CD4-positive, alpha-beta T cell (primary cell): ENCODE measurements at regions not wholly inside any gene's neighbourhood (a gene's known extent, or its start where the extent isn't known, plus 50 kb on each side); places are given as distances from the start of the nearest gene placed in this dataset.

Experiments
- ATAC-seq: fragments of 200-7000 bp; cut with Tn5 transposase; one replicate; pipeline ENCODE4 v1.10.0; 2022; ENCODE audit warnings: mild to moderate bottlenecking; ENCODE audit not compliant: poor library complexity
- CTCF ChIA-PET: fragments of 350-600 bp; sonication (Branson Sonifier 250); formaldehyde crosslinking; loops from one replicate; lab custom pipeline; 2021; ENCODE audit warnings: antibody characterized with exemption, inconsistent platforms; lab: Charles Lee
- POLR2A ChIA-PET: fragments of 350-600 bp; sonication (Branson Sonifier 250); formaldehyde crosslinking; loops from one replicate; lab custom pipeline; 2021; ENCODE audit warnings: antibody characterized with exemption, inconsistent platforms; lab: Charles Lee
- DNase-seq, 14 experiments: peaks; one replicate each; pipeline ENCODE4 v3.0.0-alpha.2; 2013 to 2020; ENCODE audit warnings: mixed read lengths in 2 of 14
- H3K27ac ChIP-seq, 2 donors: one replicate each; pipeline versions ENCODE4 v1.5.1 to v1.7.0; 2013; ENCODE audit warnings: low read length in 2 of 2, low read depth in 1 of 2, mild to moderate bottlenecking in 1 of 2
- H3K27me3 ChIP-seq, 2 experiments: 1 replicate in 1 of 2; 2 replicates in 1 of 2; pipeline versions ENCODE4 v1.6.1 to v1.7.0; 2013; ENCODE audit warnings: low read length in 2 of 2, control low read depth in 1 of 2, mild to moderate bottlenecking in 1 of 2, moderate library complexity in 1 of 2; ENCODE audit not compliant: insufficient read depth in 2 of 2, control insufficient read depth in 1 of 2
- H3K36me3 ChIP-seq: one replicate; pipeline ENCODE4 v1.6.1; 2013; ENCODE audit warnings: low read length, control low read depth; ENCODE audit not compliant: insufficient read depth
- H3K4me1 ChIP-seq: one replicate; pipeline ENCODE4 v1.6.1; 2013; ENCODE audit warnings: low read length, control low read depth; ENCODE audit not compliant: insufficient read depth
- H3K4me3 ChIP-seq: one replicate; pipeline ENCODE4 v1.5.1; 2013; ENCODE audit warnings: mild to moderate bottlenecking, low read length, moderate library complexity
- H3K9me3 ChIP-seq, 2 experiments: 1 replicate in 1 of 2; 2 replicates in 1 of 2; pipeline versions ENCODE4 v1.6.1 to v1.7.0; 2013; ENCODE audit warnings: low read length in 2 of 2, mild to moderate bottlenecking in 2 of 2, control low read depth in 1 of 2, moderate library complexity in 1 of 2; ENCODE audit not compliant: control insufficient read depth in 1 of 2, insufficient read depth in 1 of 2
- H3K27ac Mint-ChIP-seq: one replicate; pipeline ENCODE4 v1.8.0; 2020; ENCODE audit warnings: mixed read lengths
- H3K27me3 Mint-ChIP-seq: one replicate; pipeline ENCODE4 v1.8.0; 2021; ENCODE audit warnings: mixed read lengths
- H3K36me3 Mint-ChIP-seq: one replicate; pipeline ENCODE4 v1.8.0; 2021; ENCODE audit warnings: low read depth, mixed read lengths
- H3K4me1 Mint-ChIP-seq: one replicate; pipeline ENCODE4 v1.8.0; 2021; ENCODE audit warnings: low read depth, mixed read lengths
- H3K4me3 Mint-ChIP-seq: one replicate; pipeline ENCODE4 v1.8.0; 2020; ENCODE audit warnings: mild to moderate bottlenecking, mixed read lengths
- H3K9me3 Mint-ChIP-seq: one replicate; pipeline ENCODE4 v1.8.0; 2020; ENCODE audit warnings: mixed read lengths
- intact Hi-C, 2 experiments: fragments of 100-400 bp; cut with DNase I in 1 of 2; cut with micrococcal nuclease in 1 of 2; formaldehyde crosslinking; loops; one replicate each; pipeline versions ENCODE4 v1.15.1 to v1.9.0; 2023 to 2025; cut with DNase I, micrococcal nuclease
- TF ChIP-seq, protein P1 (sequence below): fragments of 200-600 bp; IDR thresholded peaks from one replicate; pipeline ENCODE4 v1.8.0; 2022; ENCODE audit warnings: antibody characterized with exemption, mild to moderate bottlenecking

DNA sequence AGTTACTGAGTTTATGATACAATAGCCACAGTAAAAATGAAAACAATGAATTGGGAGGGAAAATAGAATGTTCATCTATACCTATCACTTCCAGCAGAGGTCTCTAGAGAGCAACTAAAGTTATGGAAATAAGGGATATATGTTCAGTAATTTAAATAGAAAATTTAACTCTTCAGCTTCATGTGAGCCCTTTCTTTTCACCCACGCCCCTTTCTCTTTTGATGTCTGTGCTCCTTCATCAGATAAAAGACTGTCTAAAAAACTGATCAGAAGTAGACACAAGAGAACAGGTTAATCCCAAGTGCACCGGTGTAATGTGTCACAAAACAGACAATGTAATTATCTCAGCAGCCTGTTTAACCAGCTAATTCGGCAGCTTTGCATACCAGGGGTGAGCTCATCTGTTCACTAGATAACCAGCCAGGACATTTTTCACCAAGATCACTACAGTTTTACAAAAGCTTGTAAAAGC, 238.5 kb upstream of the ERBB4 start:
- H3K9me3 Mint-ChIP-seq = no peaks in the 10 kb centered on the region
- intact Hi-C loops = loop anchor here in 1 of 2 experiments (1.0 kb wide), 1 partner anchor 376 kb away; no protein-coding TSS in a partner anchor

DNA sequence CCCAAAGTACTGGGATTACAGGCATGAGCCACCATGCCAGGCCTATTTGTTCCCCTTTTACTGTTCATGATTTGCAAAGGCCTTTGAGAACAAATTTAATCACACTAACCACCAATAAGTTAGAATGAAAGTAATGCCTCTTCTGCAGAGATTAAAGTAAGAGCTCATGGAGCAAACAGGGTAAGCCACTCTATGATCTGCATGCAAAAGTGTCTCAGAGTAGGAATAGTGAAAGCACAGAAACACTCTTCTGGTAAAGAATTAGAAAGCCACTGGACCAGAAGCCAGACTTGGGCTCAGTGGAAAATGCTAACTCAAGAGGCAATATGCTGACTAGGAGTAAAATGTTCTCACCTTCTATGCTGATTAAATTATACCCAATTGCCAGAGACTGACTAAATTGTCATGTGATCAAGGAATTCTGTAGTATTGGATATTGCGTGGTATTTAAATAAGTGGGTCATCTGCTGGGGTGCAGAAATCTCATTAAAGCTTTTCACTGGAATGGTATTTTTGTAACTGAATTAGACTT, 235.3 kb upstream of the ERBB4 start:
- intact Hi-C loops = no loop called here
- H3K27ac Mint-ChIP-seq = no peak overlapping the region
- H3K27me3 Mint-ChIP-seq = no peaks in the 10 kb centered on the region

More for the DNA sequence above, 238.5 kb upstream of the ERBB4 start:
- ATAC-seq = peak; percentile 65
- CTCF ChIA-PET = interaction anchor here (0.9 to 2.6 kb wide), 2 partner anchors 375 to 377 kb away, joined by 3 to 7 read pairs; partner anchors contain the start of gene IKZF2
- Mint-ChIP-seq H3K4me1 (no peaks in the 10 kb centered on the region), H3K27me3 (no peaks in the 10 kb centered on the region), H3K27ac (no peak overlapping the region), H3K4me3 (no peak overlapping the region), H3K36me3 (no peaks in the 10 kb centered on the region)
- H3K36me3 ChIP-seq = no peaks in the 10 kb centered on the region
- no peaks in the 10 kb centered on the region for H3K27me3 ChIP-seq
- peak in 3 of 14 experiments; percentile 23 to 48 (median 35) for DNase-seq
- H3K27ac ChIP-seq = no peak overlapping the region
- no peaks in the 10 kb centered on the region for H3K4me1 ChIP-seq
- TF ChIP-seq, protein P1, sequence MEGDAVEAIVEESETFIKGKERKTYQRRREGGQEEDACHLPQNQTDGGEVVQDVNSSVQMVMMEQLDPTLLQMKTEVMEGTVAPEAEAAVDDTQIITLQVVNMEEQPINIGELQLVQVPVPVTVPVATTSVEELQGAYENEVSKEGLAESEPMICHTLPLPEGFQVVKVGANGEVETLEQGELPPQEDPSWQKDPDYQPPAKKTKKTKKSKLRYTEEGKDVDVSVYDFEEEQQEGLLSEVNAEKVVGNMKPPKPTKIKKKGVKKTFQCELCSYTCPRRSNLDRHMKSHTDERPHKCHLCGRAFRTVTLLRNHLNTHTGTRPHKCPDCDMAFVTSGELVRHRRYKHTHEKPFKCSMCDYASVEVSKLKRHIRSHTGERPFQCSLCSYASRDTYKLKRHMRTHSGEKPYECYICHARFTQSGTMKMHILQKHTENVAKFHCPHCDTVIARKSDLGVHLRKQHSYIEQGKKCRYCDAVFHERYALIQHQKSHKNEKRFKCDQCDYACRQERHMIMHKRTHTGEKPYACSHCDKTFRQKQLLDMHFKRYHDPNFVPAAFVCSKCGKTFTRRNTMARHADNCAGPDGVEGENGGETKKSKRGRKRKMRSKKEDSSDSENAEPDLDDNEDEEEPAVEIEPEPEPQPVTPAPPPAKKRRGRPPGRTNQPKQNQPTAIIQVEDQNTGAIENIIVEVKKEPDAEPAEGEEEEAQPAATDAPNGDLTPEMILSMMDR = peak; percentile 74
- no peaks in the 10 kb centered on the region for H3K9me3 ChIP-seq
- POLR2A ChIA-PET = interaction anchor here (0.8 to 1.3 kb wide), 2 partner anchors 377 to 510 kb away, joined by 3 to 6 read pairs; no protein-coding TSS in a partner anchor
- H3K4me3 ChIP-seq = no peak overlapping the region

DNA sequence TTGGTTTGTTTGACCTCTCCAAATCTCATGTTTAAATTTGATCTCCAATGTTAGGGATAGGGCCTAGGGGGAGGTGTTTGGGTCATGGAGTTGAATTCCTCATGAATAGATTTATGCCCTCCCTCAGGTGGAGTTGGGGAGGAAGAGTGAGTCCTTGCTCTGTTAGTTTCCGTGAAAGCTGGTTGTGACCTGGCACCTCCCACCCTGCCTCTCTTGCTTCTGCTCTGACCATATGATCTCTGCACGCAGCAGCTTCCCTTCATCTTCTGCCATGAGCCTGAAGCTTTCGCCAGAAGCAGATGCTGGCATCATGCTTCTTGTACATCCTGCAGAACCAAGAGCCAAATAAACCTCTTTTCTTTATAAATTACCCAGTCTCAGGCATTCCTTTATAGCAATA, 231.6 kb upstream of the ERBB4 start:
- TF ChIP-seq, protein P1 = no peak
- POLR2A ChIA-PET = no interaction called here
- no peaks in the 10 kb centered on the region for H3K4me1 Mint-ChIP-seq
- no peaks in the 10 kb centered on the region for H3K36me3 Mint-ChIP-seq
- no peak overlapping the region for H3K27ac Mint-ChIP-seq
- no peaks in the 10 kb centered on the region for H3K9me3 Mint-ChIP-seq
- DNase-seq (no peak), ATAC-seq (no peak)
- Histone ChIP-seq H3K4me3 (no peak overlapping the region), H3K27ac (no peak overlapping the region), H3K4me1 (no peaks in the 10 kb centered on the region), H3K9me3 (no peaks in the 10 kb centered on the region), H3K27me3 (no peaks in the 10 kb centered on the region), H3K36me3 (no peaks in the 10 kb centered on the region)
- CTCF ChIA-PET = no interaction called here
- H3K4me3 Mint-ChIP-seq = no peak overlapping the region
- H3K27me3 Mint-ChIP-seq = no peaks in the 10 kb centered on the region
- intact Hi-C loops = no loop called here

More for the DNA sequence above, 235.3 kb upstream of the ERBB4 start:
- no peaks in the 10 kb centered on the region for H3K36me3 ChIP-seq
- H3K36me3 Mint-ChIP-seq = no peaks in the 10 kb centered on the region
- no peaks in the 10 kb centered on the region for H3K4me1 ChIP-seq
- H3K4me1 Mint-ChIP-seq = no peaks in the 10 kb centered on the region
- H3K4me3 Mint-ChIP-seq = no peak overlapping the region
- CTCF ChIA-PET = interaction anchor here (1.0 kb wide), 1 partner anchor 9 kb away, joined by 3 read pairs; no protein-coding TSS in a partner anchor
- H3K27me3 ChIP-seq = no peaks in the 10 kb centered on the region
- DNase-seq (no peak), ATAC-seq (no peak)
- POLR2A ChIA-PET = no interaction called here
- H3K4me3 ChIP-seq = no peak overlapping the region
- no peak overlapping the region for H3K27ac ChIP-seq
- no peaks in the 10 kb centered on the region for H3K9me3 ChIP-seq
- TF ChIP-seq, protein P1 = no peak
- H3K9me3 Mint-ChIP-seq = no peaks in the 10 kb centered on the region
